Activated CD4-positive, CD25-positive, alpha-beta regulatory T cell treated with anti-CD3 and anti-CD28 coated beads, Interleukin-2, amount 50 U/mL, for 24 hours (primary cell): ENCODE measurements at regions not wholly inside any gene's neighbourhood (a gene's known extent, or its start where the extent isn't known, plus 50 kb on each side); places are given as distances from the start of the nearest gene placed in this dataset.
"Not testable (repeated sequence)": the region's sequence is repeated elsewhere in the genome, so short reads cannot be mapped to it uniquely, and the experiment has no call there.

Source experiments
- ATAC-seq, 2 donors: fragments of 150-1000 bp; cut with Tn5 transposase; one replicate each; pipeline ENCODE4 v1.10.0; 2021; ENCODE audit warnings: mild to moderate bottlenecking in 1 of 2, moderate library complexity in 1 of 2

GRCh38 chr9:115815786-115816185, 337.8 kb upstream of the PAPPA start:
- no peak for ATAC-seq

- not testable (repeated sequence) for ATAC-seq
Measured at GRCh38 chr9:115818651-115819050, 334.9 kb upstream of the PAPPA start.

- ATAC-seq: no peak
Measured at GRCh38 chr9:115832031-115832430, 321.6 kb upstream of the PAPPA start.

GRCh38 chr9:115837618-115838017, 316.0 kb upstream of the PAPPA start:
- ATAC-seq: no peak

- ATAC-seq: no peak
Measured at GRCh38 chr9:115838417-115838816, 315.2 kb upstream of the PAPPA start.

- not testable (repeated sequence) for ATAC-seq
Measured at GRCh38 chr9:115844433-115844832, 309.2 kb upstream of the PAPPA start.

GRCh38 chr9:115845648-115846312, 307.8 kb upstream of the PAPPA start:
- no peak for ATAC-seq

GRCh38 chr9:115847216-115847615, 306.4 kb upstream of the PAPPA start:
- no peak for ATAC-seq

- no peak for ATAC-seq
Measured at GRCh38 chr9:115849679-115850412, 303.7 kb upstream of the PAPPA start.

GRCh38 chr9:115850548-115851304, 302.9 kb upstream of the PAPPA start:
- ATAC-seq: no peak

GRCh38 chr9:115855458-115856133, 298.0 kb upstream of the PAPPA start:
- no peak for ATAC-seq

- not testable (repeated sequence) for ATAC-seq
Measured at GRCh38 chr9:115858421-115858820, 295.2 kb upstream of the PAPPA start.

GRCh38 chr9:115862021-115862420, 291.6 kb upstream of the PAPPA start:
- no peak for ATAC-seq

- ATAC-seq: no peak
Measured at GRCh38 chr9:115864581-115864980, 289.0 kb upstream of the PAPPA start.

- no peak for ATAC-seq
Measured at GRCh38 chr9:115867326-115867725, 286.3 kb upstream of the PAPPA start.

GRCh38 chr9:115877852-115878438, 275.6 kb upstream of the PAPPA start:
- no peak for ATAC-seq

GRCh38 chr9:115879451-115879850, 274.1 kb upstream of the PAPPA start:
- no peak for ATAC-seq

GRCh38 chr9:115880221-115880885, 273.2 kb upstream of the PAPPA start:
- ATAC-seq: no peak

GRCh38 chr9:115882911-115883310, 270.7 kb upstream of the PAPPA start:
- no peak for ATAC-seq

GRCh38 chr9:115883467-115884329, 269.9 kb upstream of the PAPPA start:
- no peak for ATAC-seq

- no peak for ATAC-seq
Measured at GRCh38 chr9:115884846-115885245, 268.7 kb upstream of the PAPPA start.
